ENCODE measurements at regions not wholly inside any gene's neighbourhood (a gene's known extent, or its start where the extent isn't known, plus 50 kb on each side); places are given as distances from the start of the nearest gene placed in this dataset.

GRCh38 chr2:19003554-19003953 lies 354.9 kb downstream of the OSR1 start:
- TF ChIP-seq ZNF253 (CRISPR knock-in tag; conservative IDR thresholded peaks at IDR 0.05) (no peak), TRIM28 (IDR thresholded peaks at IDR 0.05) (no peak), DEAF1 (CRISPR knock-in tag; IDR thresholded peaks at IDR 0.05) (no peak), MYNN (IDR thresholded peaks at IDR 0.05) (no peak), MYNN (CRISPR knock-in tag; IDR thresholded peaks at IDR 0.05) (no peak), EGR1 (conservative IDR thresholded peaks at IDR 0.05) (no peak), EZH2 (IDR thresholded peaks at IDR 0.05; ENCODE audit: borderline replicate concordance, low read depth, low read length) (no peak), CHAMP1 (IDR thresholded peaks at IDR 0.05) (no peak), CTCF (IDR thresholded peaks at IDR 0.05 in 2 of 3, conservative IDR thresholded peaks at IDR 0.05 in 1 of 3; ENCODE audit: insufficient read depth in 2 of 3, low read depth in 1 of 3, low read length in 3 of 3) (no peak), POLR2AphosphoS5 (IDR thresholded peaks at IDR 0.05; ENCODE audit: control insufficient read depth, insufficient read depth, low read depth, low read length) (no peak)
